HG03060 (cell line): ENCODE measurements at regions not wholly inside any gene's neighbourhood (a gene's known extent, or its start where the extent isn't known, plus 50 kb on each side); places are given as distances from the start of the nearest gene placed in this dataset.
"Not testable (repeated sequence)": the region's sequence is repeated elsewhere in the genome, so short reads cannot be mapped to it uniquely, and the experiment has no call there.

Experiments
- ATAC-seq: cut with Tn5 transposase; IDR thresholded peaks from one replicate; pipeline ENCODE4 v1.9.1; 2021; ENCODE audit warnings: low read depth, moderate number of reproducible peaks; ENCODE audit not compliant: unreplicated experiment

DNA sequence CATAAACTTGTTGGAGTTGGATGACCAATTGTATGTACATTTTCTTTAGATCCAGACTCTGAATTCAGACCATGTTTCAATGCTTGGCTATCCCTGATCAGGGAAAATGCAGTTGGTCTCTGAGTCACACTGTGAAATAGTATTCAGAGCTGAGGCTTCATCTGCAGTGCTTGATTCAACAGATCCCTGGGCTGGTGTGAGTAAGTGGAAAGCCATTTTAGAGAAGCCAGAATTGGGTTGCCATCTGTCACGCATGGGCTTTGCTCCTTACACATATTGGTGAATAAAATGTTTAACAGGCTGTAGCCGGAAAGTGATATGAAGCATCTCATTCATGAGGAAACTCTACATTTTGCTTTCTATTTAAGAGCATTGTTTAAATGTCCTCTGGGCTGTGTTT is 50.0 kb upstream of the ACYP2 start:
- ATAC-seq: no peak

DNA sequence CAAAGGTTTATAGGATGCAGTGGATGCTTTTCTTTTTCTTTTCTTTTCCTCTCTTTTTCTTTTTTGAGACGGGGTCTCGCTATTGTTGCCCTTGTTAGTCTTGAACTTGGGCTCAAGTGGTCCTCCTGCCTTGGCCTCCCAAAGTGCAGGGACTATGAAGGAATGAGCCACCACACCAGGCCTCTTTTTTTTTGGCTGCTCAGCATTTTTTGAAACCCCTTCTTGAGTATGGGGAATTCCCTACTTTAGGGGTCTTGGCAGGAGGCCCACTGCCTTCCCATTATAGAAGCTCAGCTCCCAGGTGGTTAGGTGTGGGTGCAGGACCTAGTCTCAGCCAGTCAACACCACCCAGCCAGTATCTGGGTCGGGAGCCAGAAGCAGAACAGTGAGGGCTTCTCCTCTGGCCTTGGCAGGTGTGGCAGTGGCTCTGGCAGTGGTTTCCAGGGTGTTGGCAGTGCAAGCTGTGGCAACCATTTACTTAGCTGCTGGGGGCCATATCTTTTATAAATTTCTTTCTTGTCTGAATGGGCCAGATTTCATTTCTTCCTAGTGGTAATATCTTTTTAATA is 51.4 kb upstream of the ACYP2 start:
- no peak for ATAC-seq

DNA sequence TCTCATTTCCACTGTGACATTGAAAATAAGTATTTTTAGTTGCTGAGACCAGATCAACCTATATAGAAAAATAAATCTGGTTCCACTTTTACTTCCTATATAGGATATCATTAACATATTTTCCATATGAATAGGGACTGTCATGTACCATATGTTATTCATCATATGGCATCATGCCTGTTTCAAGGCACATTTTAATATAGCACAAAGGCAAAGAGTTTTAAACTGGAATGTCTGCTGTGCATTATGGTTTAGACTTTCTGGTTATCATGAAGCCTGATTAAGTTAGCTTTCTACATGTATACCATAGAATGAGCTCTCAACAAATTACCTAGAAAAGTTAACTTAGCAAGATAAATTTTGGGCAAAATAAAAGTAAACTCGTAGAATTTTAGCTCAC is 53.0 kb upstream of the ACYP2 start:
- ATAC-seq: no peak

GRCh38 chr2:54061272-54061671 is 54.1 kb upstream of the ACYP2 start:
- ATAC-seq: no peak

- ATAC-seq: no peak
Measured at GRCh38 chr2:54059986-54060385, 55.4 kb upstream of the ACYP2 start.

DNA sequence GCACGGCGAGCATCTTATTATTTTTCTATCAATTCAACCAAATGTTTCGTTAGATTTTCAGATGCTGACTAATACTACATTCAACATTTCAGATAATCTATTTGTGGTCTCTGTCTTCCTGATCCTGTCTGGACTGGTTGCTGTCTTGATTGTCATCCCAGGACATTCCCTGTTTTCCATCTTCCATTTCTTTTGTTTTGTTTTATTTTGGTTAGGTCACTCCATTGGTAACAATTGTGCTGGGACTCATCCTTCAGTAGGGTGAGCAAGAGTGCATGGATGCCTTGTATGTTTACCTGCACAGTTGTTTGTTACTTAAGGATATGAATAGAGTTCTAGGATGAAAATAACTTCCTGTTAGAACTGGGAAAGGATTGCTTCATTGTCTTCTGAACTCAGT is 55.9 kb upstream of the ACYP2 start:
- ATAC-seq: no peak

DNA sequence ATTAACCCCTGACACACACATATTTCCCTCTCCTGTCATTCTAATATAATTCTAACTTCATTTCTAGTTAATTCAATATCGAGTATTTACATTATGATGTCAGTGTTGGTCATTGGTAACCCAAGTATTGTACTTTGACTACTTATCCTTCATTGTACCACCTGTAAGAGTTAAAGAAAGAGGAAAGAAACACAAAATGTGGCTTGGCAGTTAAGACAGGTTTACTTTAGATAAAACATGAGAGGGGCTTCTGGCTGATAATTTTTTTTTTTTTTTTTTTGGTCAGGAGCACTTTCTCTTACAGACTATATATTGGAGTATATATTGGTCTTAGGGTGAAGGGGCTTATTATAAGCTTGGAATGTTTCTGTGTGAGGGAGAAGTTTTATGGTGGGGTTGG is 57.0 kb upstream of the ACYP2 start:
- no peak for ATAC-seq

- no peak for ATAC-seq
Measured at GRCh38 chr2:54054774-54055173, 60.6 kb upstream of the ACYP2 start.

DNA sequence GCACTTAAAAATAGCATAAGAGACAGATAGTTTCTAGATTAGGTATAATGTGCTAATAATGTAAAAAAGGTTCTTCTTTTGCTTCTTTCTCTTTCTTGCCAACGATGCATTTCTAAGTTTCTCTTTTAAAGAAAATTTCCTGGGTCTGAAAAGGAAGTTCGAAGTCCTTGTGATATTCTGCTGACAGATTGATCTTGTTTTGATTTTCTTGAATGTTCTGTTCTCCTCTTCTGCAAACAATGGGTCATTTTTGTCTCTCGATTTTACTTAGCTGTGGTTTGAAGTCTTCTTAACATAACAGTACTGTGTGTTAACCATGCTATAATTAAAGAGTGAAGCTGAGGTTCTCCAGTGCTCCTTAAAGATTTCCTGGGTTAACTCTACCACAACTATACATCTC is 61.1 kb upstream of the ACYP2 start:
- peak; percentile 79 for ATAC-seq

- ATAC-seq: peak; percentile 10
Measured at GRCh38 chr2:54053830-54054229, 61.6 kb upstream of the ACYP2 start.

DNA sequence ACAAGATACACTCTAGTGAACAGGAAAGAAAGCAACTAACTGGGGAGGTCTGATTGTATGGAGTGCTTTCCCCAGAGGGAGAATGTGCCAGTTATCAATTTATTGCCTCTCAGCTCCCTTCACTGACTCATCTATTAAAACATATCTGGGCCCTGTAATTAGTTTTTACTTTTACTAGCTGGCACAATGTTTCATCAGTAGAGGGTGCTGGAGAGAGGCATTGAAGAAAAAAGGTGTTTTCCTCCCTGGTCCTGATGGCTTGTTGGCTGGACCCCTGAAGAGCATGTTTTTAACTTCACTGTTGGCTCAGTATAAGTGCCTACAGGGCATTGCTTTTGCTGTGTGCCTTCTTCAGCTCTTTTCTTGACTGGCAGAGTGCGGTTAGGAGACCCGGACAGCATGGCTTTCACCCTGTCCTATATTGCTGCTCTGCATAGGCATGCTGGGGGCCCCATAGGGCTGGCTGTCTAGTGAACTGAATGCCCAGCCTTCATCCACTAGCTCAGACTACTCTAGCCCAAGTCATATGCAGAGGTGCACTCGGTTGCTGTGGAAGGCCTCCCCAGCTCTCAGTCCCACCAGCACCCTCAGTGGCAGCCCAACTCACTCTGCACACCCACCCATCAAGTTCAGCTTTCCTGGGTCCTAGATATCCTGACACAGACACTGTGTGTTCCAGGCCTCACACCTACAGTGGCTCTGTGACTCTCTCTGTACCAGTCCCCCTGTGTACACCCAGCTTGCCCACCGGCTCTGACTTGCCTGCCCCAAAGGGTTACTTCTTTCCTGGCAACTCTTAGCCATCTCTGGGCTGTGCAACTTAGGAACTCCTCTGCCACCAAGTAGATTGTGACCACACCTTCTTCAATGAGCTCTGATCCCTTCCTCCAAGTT is 62.3 kb upstream of the ACYP2 start:
- no peak for ATAC-seq

DNA sequence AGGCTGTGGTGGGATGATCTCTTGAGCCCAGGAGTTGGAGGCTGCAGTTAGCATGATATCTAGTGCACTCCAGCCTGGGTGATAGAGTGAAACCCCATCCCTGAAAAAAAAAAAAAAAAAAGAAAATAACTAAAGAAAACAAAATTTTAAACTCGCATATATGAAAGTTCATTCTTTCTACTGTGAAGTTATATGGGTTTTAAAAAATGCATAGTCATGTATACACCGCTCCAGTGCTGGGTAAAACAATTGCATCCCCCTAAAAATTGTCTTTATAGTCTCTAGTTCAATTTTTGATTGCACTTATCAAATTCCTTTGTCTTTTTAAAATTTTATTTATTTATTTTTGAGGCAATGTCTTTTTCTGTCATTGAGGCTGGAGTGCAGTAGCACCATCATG is 65.0 kb upstream of the ACYP2 start:
- ATAC-seq: no peak

GRCh38 chr2:54049365-54049764 is 66.0 kb upstream of the ACYP2 start:
- ATAC-seq: no peak

GRCh38 chr2:54048896-54049295 is 66.5 kb upstream of the ACYP2 start:
- ATAC-seq: not testable (repeated sequence)

DNA sequence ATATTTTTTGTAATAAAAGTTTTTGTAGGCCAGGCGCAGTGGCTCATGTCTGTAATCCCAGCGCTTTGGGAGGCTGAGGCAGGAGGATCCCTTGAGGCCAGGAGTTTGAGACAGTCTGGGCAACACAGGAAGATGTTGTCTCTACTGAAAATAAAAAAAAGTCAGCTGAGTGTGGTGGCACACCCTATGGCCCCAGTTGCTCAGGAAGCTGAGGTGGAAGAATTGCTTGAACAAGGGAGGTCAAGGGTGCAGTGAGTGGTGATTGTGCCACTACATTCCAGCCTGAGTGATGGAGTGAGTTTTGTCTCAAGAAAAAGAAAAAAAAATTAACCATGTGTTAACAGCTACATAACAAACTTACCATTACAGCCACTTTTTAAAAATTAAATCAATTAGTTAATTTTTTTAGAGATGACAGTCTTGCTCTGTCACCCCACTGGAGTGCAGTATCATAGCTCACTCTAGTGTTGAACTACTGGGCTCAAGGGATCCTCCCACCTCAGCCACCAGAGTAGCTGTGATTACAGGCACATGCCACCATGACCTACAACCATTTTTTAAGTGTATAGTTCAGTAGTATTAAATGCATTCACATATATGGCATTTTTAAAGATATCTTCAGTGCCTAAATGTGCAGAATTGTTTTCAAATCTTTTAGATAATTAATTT is 67.2 kb upstream of the ACYP2 start:
- ATAC-seq: no peak

DNA sequence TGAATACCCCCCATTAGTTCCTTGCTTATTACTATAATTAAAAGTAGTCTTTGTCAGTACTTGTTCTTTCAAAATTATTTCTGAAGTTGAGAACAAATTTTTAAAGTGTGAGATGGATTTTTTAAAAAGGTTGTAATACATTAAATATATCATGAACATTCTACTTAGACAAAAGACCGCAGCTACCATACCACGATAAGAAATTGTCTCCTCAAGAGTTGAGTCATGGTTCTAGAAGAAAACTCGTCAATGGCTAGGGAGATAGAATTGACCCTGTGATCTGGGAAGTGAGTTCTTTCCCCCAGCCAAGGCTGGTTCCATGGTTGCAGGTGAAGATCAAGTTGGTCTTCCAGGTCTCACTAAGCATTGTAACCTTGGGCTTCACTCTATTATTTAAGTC is 67.8 kb upstream of the ACYP2 start:
- no peak for ATAC-seq

GRCh38 chr2:54047091-54047490 is 68.3 kb upstream of the ACYP2 start:
- no peak for ATAC-seq

DNA sequence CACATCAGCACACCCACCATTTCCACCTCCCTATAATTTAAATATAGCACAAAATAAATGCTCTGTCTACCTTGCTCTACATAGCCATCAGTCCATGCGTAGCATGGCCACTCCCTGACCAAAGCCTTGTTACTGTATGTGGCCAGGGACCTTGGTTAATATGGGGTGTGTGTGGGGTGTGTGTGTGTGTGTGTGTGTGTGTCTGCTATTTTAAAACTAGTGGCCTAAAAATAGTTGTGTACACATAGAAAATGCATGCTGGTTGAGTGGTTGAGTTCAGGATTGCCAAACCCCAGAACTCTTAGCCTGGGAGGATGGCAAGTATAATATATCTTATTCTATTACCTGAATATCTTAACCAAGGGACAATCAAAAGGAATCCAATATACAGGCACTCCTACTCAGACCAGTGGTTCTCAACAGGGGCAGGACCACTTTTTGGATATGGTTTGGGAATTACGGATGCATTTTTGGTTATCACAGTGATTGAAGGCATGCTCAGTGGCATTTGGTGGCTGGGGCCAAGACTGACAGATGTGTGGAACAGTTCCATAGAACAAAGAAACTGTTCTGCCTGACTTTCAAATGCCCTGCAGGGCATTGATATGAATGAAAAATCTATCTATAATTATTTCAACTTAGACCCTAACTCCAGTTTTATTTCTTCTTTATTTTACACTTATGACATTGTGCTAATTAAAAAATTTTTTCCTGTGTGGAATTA is 72.3 kb upstream of the PSME4 start:
- ATAC-seq: no peak

DNA sequence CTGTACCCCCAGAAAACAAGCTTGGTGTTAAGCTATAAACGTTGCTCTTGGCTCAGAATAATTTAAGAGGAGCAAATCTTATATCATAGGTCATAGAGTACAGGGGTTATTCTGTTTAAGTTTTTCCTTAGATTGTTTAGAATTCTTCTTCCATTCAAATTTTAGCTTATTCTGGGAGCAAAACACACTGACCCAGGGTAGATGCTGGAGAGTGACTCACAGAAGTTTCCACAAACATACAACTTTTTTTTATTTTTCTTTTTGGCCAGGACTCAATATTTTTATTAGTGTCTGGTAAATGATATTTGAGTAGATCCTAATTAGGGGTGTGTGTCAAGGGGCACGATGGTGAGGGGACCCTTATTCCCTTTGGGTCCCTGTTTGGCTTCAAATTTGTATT is 71.5 kb upstream of the PSME4 start:
- ATAC-seq: no peak

GRCh38 chr2:54041135-54041534 is 70.3 kb upstream of the PSME4 start:
- ATAC-seq: no peak

DNA sequence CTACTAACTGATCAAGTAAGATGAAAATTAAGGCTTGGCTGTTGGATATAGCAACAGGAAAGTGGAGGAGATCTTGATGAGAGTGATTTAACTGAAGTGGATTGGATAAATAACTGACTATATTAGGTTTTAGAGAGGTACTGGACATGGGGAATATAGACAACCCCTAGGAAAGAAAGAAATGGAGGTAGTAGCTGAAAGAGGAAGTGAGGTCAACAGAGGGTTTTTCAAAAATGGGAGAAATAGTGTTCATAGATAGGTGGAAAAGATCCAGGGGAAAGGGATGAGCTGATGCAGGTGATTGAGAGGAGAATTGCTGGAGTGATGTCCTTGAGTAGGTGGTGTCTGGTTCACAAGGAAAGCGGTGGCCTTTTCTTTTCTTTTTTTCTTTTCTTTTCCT is 69.9 kb upstream of the PSME4 start:
- no peak for ATAC-seq
